Neural cell (in vitro differentiated cells): ENCODE measurements at regions not wholly inside any gene's neighbourhood (a gene's known extent, or its start where the extent isn't known, plus 50 kb on each side); places are given as distances from the start of the nearest gene placed in this dataset.

ENCODE experiments used
- CTCF ChIP-seq: fragments of 450-650 bp; IDR thresholded peaks from 2 replicates; pipeline ENCODE4 v1.5.1; 2014; ENCODE audit warnings: antibody characterized with exemption, mild to moderate bottlenecking, moderate library complexity; ENCODE audit not compliant: poor library complexity, severe bottlenecking
- EP300 ChIP-seq: fragments of 450-650 bp; conservative IDR thresholded peaks from 2 replicates; pipeline ENCODE4 v1.6.1; 2014; ENCODE audit warnings: antibody characterized with exemption, mild to moderate bottlenecking, moderate library complexity; ENCODE audit not compliant: poor library complexity, severe bottlenecking
- EZH2 ChIP-seq: fragments of 200-600, 300-800 bp; shearing (Covaris generic), sonication (generic); IDR thresholded peaks from 2 replicates; pipeline ENCODE4 v1.6.1; 2014; ENCODE audit warnings: antibody characterized with exemption, low read length, borderline replicate concordance, mild to moderate bottlenecking; ENCODE audit not compliant: insufficient read depth, poor library complexity, severe bottlenecking
- MXI1 ChIP-seq: fragments of 450-650 bp; conservative IDR thresholded peaks from 2 replicates; pipeline ENCODE4 v1.6.1; 2014; ENCODE audit warnings: antibody characterized with exemption, mild to moderate bottlenecking; ENCODE audit not compliant: poor library complexity, severe bottlenecking
- POLR2AphosphoS5 ChIP-seq: IDR thresholded peaks from 2 replicates; pipeline ENCODE4 v1.6.1; 2012
- RAD21 ChIP-seq: fragments of 450-650 bp; conservative IDR thresholded peaks from 2 replicates; pipeline ENCODE4 v1.6.1; 2014; ENCODE audit warnings: antibody characterized with exemption, mild to moderate bottlenecking, moderate library complexity
- TAF1 ChIP-seq: IDR thresholded peaks from 2 replicates; pipeline ENCODE4 v1.6.1; 2012; ENCODE audit warnings: low read depth

- TF ChIP-seq MXI1 (no peak), EZH2 (no peak), EP300 (no peak), CTCF (no peak), RAD21 (no peak), TAF1 (no peak), POLR2AphosphoS5 (no peak)
Measured at GRCh38 chr2:144847347-144848080, 327.6 kb upstream of the ZEB2 start.
